Endothelial cell (in vitro differentiated cells): ENCODE measurements at regions not wholly inside any gene's neighbourhood (a gene's known extent, or its start where the extent isn't known, plus 50 kb on each side); places are given as distances from the start of the nearest gene placed in this dataset.

Source experiments
- DNase-seq: peaks from one replicate; pipeline ENCODE4 v3.0.0; 2021; ENCODE audit warnings: low spot score
- H3K27ac Mint-ChIP-seq: one replicate; pipeline ENCODE4 v1.8.0; 2021; ENCODE audit warnings: mixed read lengths, inconsistent platforms; ENCODE audit not compliant: unreplicated experiment
- H3K27me3 Mint-ChIP-seq: one replicate; pipeline ENCODE4 v1.8.0; 2021; ENCODE audit warnings: mild to moderate bottlenecking, moderate library complexity, mixed read lengths, inconsistent platforms; ENCODE audit not compliant: unreplicated experiment
- H3K36me3 Mint-ChIP-seq: one replicate; pipeline ENCODE4 v1.8.0; 2021; ENCODE audit warnings: mild to moderate bottlenecking, low read depth, mixed read lengths, inconsistent platforms; ENCODE audit not compliant: unreplicated experiment
- H3K4me1 Mint-ChIP-seq: one replicate; pipeline ENCODE4 v1.8.0; 2021; ENCODE audit warnings: mild to moderate bottlenecking, mixed read lengths, inconsistent platforms; ENCODE audit not compliant: unreplicated experiment
- H3K4me3 Mint-ChIP-seq: one replicate; pipeline ENCODE4 v1.8.0; 2021; ENCODE audit warnings: mild to moderate bottlenecking, mixed read lengths, inconsistent platforms; ENCODE audit not compliant: unreplicated experiment
- H3K9me3 Mint-ChIP-seq: one replicate; pipeline ENCODE4 v1.8.0; 2021; ENCODE audit warnings: mixed read lengths, inconsistent platforms; ENCODE audit not compliant: unreplicated experiment
- TF ChIP-seq, protein P1 (sequence below): fragments of 200-600 bp; sonication (generic); IDR thresholded peaks from one replicate; pipeline ENCODE4 v1.5.0; 2021; ENCODE audit warnings: antibody characterized with exemption; ENCODE audit not compliant: unreplicated experiment

DNA sequence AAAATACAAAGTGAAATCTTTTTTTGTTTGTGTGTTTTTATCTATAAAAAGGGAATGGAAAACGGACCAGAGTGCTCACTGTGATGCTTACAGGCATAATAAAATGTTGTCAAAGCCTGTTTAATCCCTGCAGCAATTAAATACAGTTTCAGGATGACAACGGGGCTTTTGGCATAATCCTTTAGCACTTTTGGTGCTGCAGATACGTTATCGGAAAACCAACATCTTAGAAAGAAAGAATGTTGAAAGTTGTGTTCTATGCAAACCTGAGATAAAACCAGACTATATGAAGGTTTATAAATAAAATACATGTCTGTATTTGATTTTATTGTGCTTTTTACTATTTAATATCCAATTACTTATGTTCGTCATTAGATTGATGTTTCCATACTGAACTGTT, 307.4 kb upstream of the DAB2 start:
- no peak for DNase-seq
- H3K27ac Mint-ChIP-seq, result no peak overlapping the region
- H3K4me1 Mint-ChIP-seq, result peaks cover 3% of the 10 kb centered on the region
- H3K9me3 Mint-ChIP-seq, result no peaks in the 10 kb centered on the region
- H3K4me3 Mint-ChIP-seq, result no peak overlapping the region
- TF ChIP-seq, protein P1, sequence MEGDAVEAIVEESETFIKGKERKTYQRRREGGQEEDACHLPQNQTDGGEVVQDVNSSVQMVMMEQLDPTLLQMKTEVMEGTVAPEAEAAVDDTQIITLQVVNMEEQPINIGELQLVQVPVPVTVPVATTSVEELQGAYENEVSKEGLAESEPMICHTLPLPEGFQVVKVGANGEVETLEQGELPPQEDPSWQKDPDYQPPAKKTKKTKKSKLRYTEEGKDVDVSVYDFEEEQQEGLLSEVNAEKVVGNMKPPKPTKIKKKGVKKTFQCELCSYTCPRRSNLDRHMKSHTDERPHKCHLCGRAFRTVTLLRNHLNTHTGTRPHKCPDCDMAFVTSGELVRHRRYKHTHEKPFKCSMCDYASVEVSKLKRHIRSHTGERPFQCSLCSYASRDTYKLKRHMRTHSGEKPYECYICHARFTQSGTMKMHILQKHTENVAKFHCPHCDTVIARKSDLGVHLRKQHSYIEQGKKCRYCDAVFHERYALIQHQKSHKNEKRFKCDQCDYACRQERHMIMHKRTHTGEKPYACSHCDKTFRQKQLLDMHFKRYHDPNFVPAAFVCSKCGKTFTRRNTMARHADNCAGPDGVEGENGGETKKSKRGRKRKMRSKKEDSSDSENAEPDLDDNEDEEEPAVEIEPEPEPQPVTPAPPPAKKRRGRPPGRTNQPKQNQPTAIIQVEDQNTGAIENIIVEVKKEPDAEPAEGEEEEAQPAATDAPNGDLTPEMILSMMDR, result no peak
- H3K36me3 Mint-ChIP-seq, result no peaks in the 10 kb centered on the region
- peaks cover under 1% of the 10 kb centered on the region for H3K27me3 Mint-ChIP-seq

DNA sequence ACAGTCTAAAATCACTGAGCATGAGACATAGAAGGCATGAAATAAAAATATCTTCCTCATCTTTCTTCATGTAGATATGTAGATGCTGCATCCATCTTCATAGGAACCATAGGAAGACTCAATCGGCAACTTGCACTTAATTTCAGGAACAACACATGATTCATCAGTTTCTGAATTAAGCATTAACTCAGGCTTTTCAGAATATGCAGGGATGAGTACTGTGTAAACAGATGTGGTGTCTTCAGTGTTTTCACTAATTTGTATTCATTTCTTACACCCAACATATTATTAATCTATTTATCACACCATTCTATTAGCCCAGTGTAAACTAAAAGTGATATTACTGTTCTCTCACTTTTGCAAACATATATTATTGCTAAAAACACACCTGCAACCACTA, 305.9 kb upstream of the DAB2 start:
- Mint-ChIP-seq H3K27ac (no peak overlapping the region), H3K27me3 (no peaks in the 10 kb centered on the region), H3K9me3 (no peaks in the 10 kb centered on the region), H3K4me3 (no peak overlapping the region), H3K4me1 (peaks cover 2% of the 10 kb centered on the region), H3K36me3 (no peaks in the 10 kb centered on the region)
- DNase-seq, result no peak
- TF ChIP-seq, protein P1, result no peak

DNA sequence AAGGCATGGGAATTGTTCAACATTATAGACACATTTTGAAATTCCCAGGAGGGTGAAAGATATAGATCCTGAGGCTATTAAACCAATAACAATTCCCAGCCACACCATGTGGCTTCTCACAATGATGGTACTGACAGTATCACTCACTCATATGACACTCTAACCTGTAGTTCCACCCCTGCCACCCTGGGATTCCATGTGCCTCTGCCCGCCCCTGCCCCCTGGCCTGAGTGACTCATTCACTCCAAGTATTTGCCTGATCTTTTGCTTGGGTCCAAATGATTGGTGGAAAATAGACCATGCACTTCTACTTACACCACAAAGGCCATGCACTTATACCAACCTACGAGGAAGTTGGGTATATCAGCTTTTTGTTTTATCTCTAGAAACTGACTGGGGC, 305.2 kb upstream of the DAB2 start:
- DNase-seq, result no peak
- H3K27ac Mint-ChIP-seq, result no peak overlapping the region

GRCh38 chr5:39726467-39726866, 301.7 kb upstream of the DAB2 start:
- Mint-ChIP-seq H3K27ac (no peak overlapping the region), H3K9me3 (no peaks in the 10 kb centered on the region), H3K27me3 (no peaks in the 10 kb centered on the region), H3K4me3 (no peak overlapping the region), H3K36me3 (no peaks in the 10 kb centered on the region), H3K4me1 (no peaks in the 10 kb centered on the region)
- TF ChIP-seq, protein P1, result no peak
- no peak for DNase-seq

More for the DNA sequence above, 305.2 kb upstream of the DAB2 start:
- TF ChIP-seq, protein P1, result no peak
- no peaks in the 10 kb centered on the region for H3K9me3 Mint-ChIP-seq
- no peaks in the 10 kb centered on the region for H3K4me1 Mint-ChIP-seq
- no peaks in the 10 kb centered on the region for H3K27me3 Mint-ChIP-seq
- H3K36me3 Mint-ChIP-seq, result no peaks in the 10 kb centered on the region
- no peak overlapping the region for H3K4me3 Mint-ChIP-seq

- no peak overlapping the region for H3K27ac Mint-ChIP-seq
- no peaks in the 10 kb centered on the region for H3K9me3 Mint-ChIP-seq
Measured at GRCh38 chr5:39721394-39721793, 296.6 kb upstream of the DAB2 start.

More at GRCh38 chr5:39721394-39721793, 296.6 kb upstream of the DAB2 start:
- no peaks in the 10 kb centered on the region for H3K36me3 Mint-ChIP-seq
- no peak overlapping the region for H3K4me3 Mint-ChIP-seq
- TF ChIP-seq, protein P1, result no peak
- H3K4me1 Mint-ChIP-seq, result no peaks in the 10 kb centered on the region
- no peaks in the 10 kb centered on the region for H3K27me3 Mint-ChIP-seq
- no peak for DNase-seq
